ENCODE measurements at regions not wholly inside any gene's neighbourhood (a gene's known extent, or its start where the extent isn't known, plus 50 kb on each side); places are given as distances from the start of the nearest gene placed in this dataset.

- Histone ChIP-seq H3K4me1 (ENCODE audit: low read depth) (peaks cover 5% of the 10 kb centered on the region), H3K36me3 (no peaks in the 10 kb centered on the region), H3K27ac (no peak overlapping the region), H3K4me3 (no peak overlapping the region), H3K27me3 (no peaks in the 10 kb centered on the region), H3K9me3 (ENCODE audit: low read depth) (no peaks in the 10 kb centered on the region)
- DNase-seq (ENCODE audit: low read depth in 1 of 2, low spot score in 1 of 2): no peak
- no peak for TF ChIP-seq CTCF (IDR thresholded peaks at IDR 0.05; ENCODE audit: low read depth, low read length)
Observed at GRCh38 chr11:76263166-76263565, 56.9 kb upstream of the WNT11 start.

GRCh38 chr11:76260296-76260925 is 54.1 kb upstream of the WNT11 start:
- DNase-seq (ENCODE audit: low read depth in 1 of 2, low spot score in 1 of 2): no peak
- no peaks in the 10 kb centered on the region for H3K4me1 ChIP-seq (ENCODE audit: low read depth)
- no peaks in the 10 kb centered on the region for H3K9me3 ChIP-seq (ENCODE audit: low read depth)
- H3K27me3 ChIP-seq: no peaks in the 10 kb centered on the region
- no peak overlapping the region for H3K4me3 ChIP-seq
- no peak overlapping the region for H3K27ac ChIP-seq
- TF ChIP-seq CTCF (IDR thresholded peaks at IDR 0.05; ENCODE audit: low read depth, low read length): no peak
- no peaks in the 10 kb centered on the region for H3K36me3 ChIP-seq

- Histone ChIP-seq H3K36me3 (no peaks in the 10 kb centered on the region), H3K4me1 (ENCODE audit: low read depth) (no peaks in the 10 kb centered on the region), H3K27me3 (no peaks in the 10 kb centered on the region), H3K27ac (no peak overlapping the region), H3K4me3 (no peak overlapping the region), H3K9me3 (ENCODE audit: low read depth) (no peaks in the 10 kb centered on the region)
- TF ChIP-seq CTCF (IDR thresholded peaks at IDR 0.05; ENCODE audit: low read depth, low read length): no peak
- DNase-seq (ENCODE audit: low read depth in 1 of 2, low spot score in 1 of 2): no peak
Observed at GRCh38 chr11:76259299-76259908, 53.1 kb upstream of the WNT11 start.

- TF ChIP-seq CTCF (IDR thresholded peaks at IDR 0.05; ENCODE audit: low read depth, low read length): no peak
- Histone ChIP-seq H3K36me3 (no peaks in the 10 kb centered on the region), H3K4me3 (no peak overlapping the region), H3K9me3 (ENCODE audit: low read depth) (no peaks in the 10 kb centered on the region), H3K27ac (no peak overlapping the region), H3K4me1 (ENCODE audit: low read depth) (no peaks in the 10 kb centered on the region), H3K27me3 (no peaks in the 10 kb centered on the region)
- peak in 1 of 2 donors; percentile 25 for DNase-seq (ENCODE audit: low read depth in 1 of 2, low spot score in 1 of 2)
Observed at GRCh38 chr11:76257074-76257719, 50.9 kb upstream of the WNT11 start.

- DNase-seq (ENCODE audit: low read depth in 1 of 2, low spot score in 1 of 2): no peak
- no peaks in the 10 kb centered on the region for H3K36me3 ChIP-seq
- H3K9me3 ChIP-seq (ENCODE audit: low read depth): no peaks in the 10 kb centered on the region
- no peak for TF ChIP-seq CTCF (IDR thresholded peaks at IDR 0.05; ENCODE audit: low read depth, low read length)
- no peak overlapping the region for H3K27ac ChIP-seq
- H3K27me3 ChIP-seq: no peaks in the 10 kb centered on the region
- no peak overlapping the region for H3K4me3 ChIP-seq
- H3K4me1 ChIP-seq (ENCODE audit: low read depth): no peaks in the 10 kb centered on the region
Observed at GRCh38 chr11:76256448-76256847, 50.1 kb upstream of the WNT11 start.
